ENCODE measurements at regions not wholly inside any gene's neighbourhood (a gene's known extent, or its start where the extent isn't known, plus 50 kb on each side); places are given as distances from the start of the nearest gene placed in this dataset.

GRCh38 chr10:52464368-52465124 lies 150.5 kb downstream of the DKK1 start:
- BruUV-seq (replicated peaks), result TSS peak; percentile 45
- ATAC-seq, result peak; percentile 4

GRCh38 chr10:52465202-52465601 lies 151.1 kb downstream of the DKK1 start:
- Histone ChIP-seq H3K4me3 (ENCODE audit: low read length) (no peak overlapping the region), H3K9ac (ENCODE audit: low read length) (no peak overlapping the region), H3K79me2 (ENCODE audit: low read length) (no peaks in the 10 kb centered on the region), H3K27ac (ENCODE audit: low read length) (peak overlapping the region; percentile 59), H3K4me1 (ENCODE audit: insufficient read depth, low read length) (peaks cover 50% of the 10 kb centered on the region), H3K9me2 (replicated peaks; ENCODE audit: low read length) (no peaks in the 10 kb centered on the region), H2AFZ (ENCODE audit: low read length) (no peak overlapping the region), H3K4me2 (ENCODE audit: low read length) (peak overlapping the region; percentile 1; the same call in 1 of the 2 replicates), H3K9me3 (ENCODE audit: low read length) (no peaks in the 10 kb centered on the region), H4K20me1 (ENCODE audit: low read length) (no peaks in the 10 kb centered on the region), H3F3A (ENCODE audit: low read length, unreplicated experiment) (peaks cover 3% of the 10 kb centered on the region), H3K27me3 (ENCODE audit: low read length) (no peaks in the 10 kb centered on the region), H3K36me3 (ENCODE audit: low read depth, low read length) (no peaks in the 10 kb centered on the region)
- ChIA-PET CTCF (no interaction called here), POLR2A (ENCODE audit: unreplicated experiment) (no interaction called here)
- TSS peak; percentile 56 for BruUV-seq (replicated peaks)
- intact Hi-C loops (cut with micrococcal nuclease), result no loop called here
- no peak for TF ChIP-seq EZH2 (IDR thresholded peaks at IDR 0.05; ENCODE audit: low read length, unreplicated experiment)
- no peak for TF ChIP-seq EZH2phosphoT487 (IDR thresholded peaks at IDR 0.05; ENCODE audit: borderline replicate concordance, low read length)
- no peak for TF ChIP-seq CTCF (conservative IDR thresholded peaks at IDR 0.05; ENCODE audit: low read depth, low read length)
- ATAC-seq (no peak), DNase-seq (no peak)

More at GRCh38 chr10:52464368-52465124, 150.5 kb downstream of the DKK1 start:
- Histone ChIP-seq H3F3A (ENCODE audit: low read length, unreplicated experiment) (peaks cover 3% of the 10 kb centered on the region), H3K36me3 (ENCODE audit: low read depth, low read length) (no peaks in the 10 kb centered on the region), H4K20me1 (ENCODE audit: low read length) (no peaks in the 10 kb centered on the region), H3K27me3 (ENCODE audit: low read length) (no peaks in the 10 kb centered on the region), H2AFZ (ENCODE audit: low read length) (peak overlapping the region; percentile 5; the same call in 1 of the 2 replicates), H3K9me2 (replicated peaks; ENCODE audit: low read length) (no peaks in the 10 kb centered on the region), H3K9ac (ENCODE audit: low read length) (no peak overlapping the region), H3K4me2 (ENCODE audit: low read length) (peak overlapping the region; percentile 1; the same call in 1 of the 2 replicates), H3K27ac (ENCODE audit: low read length) (peak overlapping the region; percentile 59), H3K4me3 (ENCODE audit: low read length) (no peak overlapping the region), H3K79me2 (ENCODE audit: low read length) (no peaks in the 10 kb centered on the region), H3K4me1 (ENCODE audit: insufficient read depth, low read length) (peaks cover 46% of the 10 kb centered on the region), H3K9me3 (ENCODE audit: low read length) (no peaks in the 10 kb centered on the region)
- CTCF ChIA-PET, result no interaction called here
- intact Hi-C loops (cut with micrococcal nuclease), result no loop called here
- POLR2A ChIA-PET (ENCODE audit: unreplicated experiment), result interaction anchor here (0.6 to 0.8 kb wide), 2 partner anchors 17 to 255 kb away, joined by 4 to 7 read pairs; no protein-coding TSS in a partner anchor
- DNase-seq, result peak; percentile 92
- TF ChIP-seq EZH2phosphoT487 (IDR thresholded peaks at IDR 0.05; ENCODE audit: borderline replicate concordance, low read length) (no peak), CTCF (conservative IDR thresholded peaks at IDR 0.05; ENCODE audit: low read depth, low read length) (no peak), EZH2 (IDR thresholded peaks at IDR 0.05; ENCODE audit: low read length, unreplicated experiment) (no peak)

GRCh38 chr10:52466464-52466863 lies 152.4 kb downstream of the DKK1 start:
- ATAC-seq (peak; percentile 83), DNase-seq (peak; percentile 91)
- ChIA-PET CTCF (no interaction called here), POLR2A (ENCODE audit: unreplicated experiment) (interaction anchor here (0.7 kb wide), 1 partner anchor 147 kb away, joined by 6 read pairs; no protein-coding TSS in a partner anchor)
- no peaks in the 10 kb centered on the region for H3K9me3 ChIP-seq (ENCODE audit: low read length)
- H3K4me1 ChIP-seq (ENCODE audit: insufficient read depth, low read length), result peaks cover 61% of the 10 kb centered on the region
- no peaks in the 10 kb centered on the region for H3K9me2 ChIP-seq (replicated peaks; ENCODE audit: low read length)
- peaks cover 10% of the 10 kb centered on the region for H3F3A ChIP-seq (ENCODE audit: low read length, unreplicated experiment)
- H3K9ac ChIP-seq (ENCODE audit: low read length), result peak overlapping the region; percentile 1; the same call in 1 of the 2 replicates
- intact Hi-C loops (cut with micrococcal nuclease), result no loop called here
- H3K79me2 ChIP-seq (ENCODE audit: low read length), result no peaks in the 10 kb centered on the region
- no peaks in the 10 kb centered on the region for H4K20me1 ChIP-seq (ENCODE audit: low read length)
- no peaks in the 10 kb centered on the region for H3K27me3 ChIP-seq (ENCODE audit: low read length)
- peak overlapping the region; percentile 53 for H2AFZ ChIP-seq (ENCODE audit: low read length)
- H3K27ac ChIP-seq (ENCODE audit: low read length), result peak overlapping the region; percentile 59
- no TSS peak for BruUV-seq (replicated peaks)
- TF ChIP-seq CTCF (conservative IDR thresholded peaks at IDR 0.05; ENCODE audit: low read depth, low read length) (no peak), EZH2 (IDR thresholded peaks at IDR 0.05; ENCODE audit: low read length, unreplicated experiment) (no peak), EZH2phosphoT487 (IDR thresholded peaks at IDR 0.05; ENCODE audit: borderline replicate concordance, low read length) (no peak)
- H3K36me3 ChIP-seq (ENCODE audit: low read depth, low read length), result no peaks in the 10 kb centered on the region
- H3K4me3 ChIP-seq (ENCODE audit: low read length), result no peak overlapping the region
- peak overlapping the region; percentile 11 for H3K4me2 ChIP-seq (ENCODE audit: low read length)
